Gastroesophageal sphincter (tissue), 4 donors: ENCODE measurements at regions not wholly inside any gene's neighbourhood (a gene's known extent, or its start where the extent isn't known, plus 50 kb on each side); places are given as distances from the start of the nearest gene placed in this dataset.

ENCODE experiments used
- ATAC-seq: fragments of 150-250 bp; one replicate; pipeline ENCODE4 v1.9.1; 2016; ENCODE audit warnings: mild to moderate bottlenecking, moderate library complexity
- H3K27ac ChIP-seq, 4 donors: fragments of 200-600 bp; sonication (generic) in 3 of 4; 1 replicate in 3 of 4; 2 replicates in 1 of 4; pipeline ENCODE4 v1.5.1; 2016 to 2019
- H3K27me3 ChIP-seq: fragments of 200-600 bp; sonication (generic); one replicate; pipeline ENCODE4 v1.5.1; 2019
- H3K36me3 ChIP-seq, 2 donors: fragments of 200-600 bp; sonication (generic); one replicate each; pipeline ENCODE4 v1.5.1; 2019; ENCODE audit warnings: control low read depth in 1 of 2
- H3K4me1 ChIP-seq, 3 donors: fragments of 200-600 bp; sonication (generic); 1 replicate in 2 of 3; 2 replicates in 1 of 3; pipeline ENCODE4 v1.5.1; 2016 to 2019; ENCODE audit warnings: control low read depth in 2 of 3
- H3K4me3 ChIP-seq, 2 donors: fragments of 200-600 bp; sonication (generic); one replicate each; pipeline ENCODE4 v1.5.1; 2019; ENCODE audit warnings: mild to moderate bottlenecking in 1 of 2, moderate library complexity in 1 of 2
- H3K9me3 ChIP-seq, 3 donors: fragments of 200-600 bp; sonication (generic); one replicate each; pipeline ENCODE4 v1.5.1; 2017 to 2019; ENCODE audit warnings: control low read depth in 2 of 3
- EP300 ChIP-seq: sonication (generic); formaldehyde crosslinking; IDR thresholded peaks from one replicate; pipeline ENCODE4 v1.6.1; 2017; ENCODE audit warnings: antibody characterized with exemption, mild to moderate bottlenecking
- POLR2A ChIP-seq, 2 donors: fragments of 450-650 bp; IDR thresholded peaks; one replicate each; pipeline ENCODE4 v1.6.1; 2017; ENCODE audit warnings: antibody characterized with exemption in 2 of 2, mild to moderate bottlenecking in 2 of 2, moderate library complexity in 1 of 2
- POLR2AphosphoS5 ChIP-seq: sonication (generic); formaldehyde crosslinking; IDR thresholded peaks from one replicate; pipeline ENCODE4 v1.6.1; 2017; ENCODE audit warnings: antibody characterized with exemption
- WGBS, 2 donors: methylation state at CpG; one replicate each; pipeline ENCODE4 v1.1.5; 2018; ENCODE audit warnings: low coverage in 1 of 2; 5-methylcytosine and 5-hydroxymethylcytosine counted together
- TF ChIP-seq, protein P1 (sequence below), 4 experiments: fragments of 200-600 bp in 2 of 4; fragments of 450-650 bp in 2 of 4; sonication (generic) in 1 of 4; IDR thresholded peaks; one replicate each; pipeline ENCODE4 v1.5.1; 2017 to 2019; ENCODE audit warnings: antibody characterized with exemption in 4 of 4, mild to moderate bottlenecking in 2 of 4, moderate library complexity in 2 of 4

DNA sequence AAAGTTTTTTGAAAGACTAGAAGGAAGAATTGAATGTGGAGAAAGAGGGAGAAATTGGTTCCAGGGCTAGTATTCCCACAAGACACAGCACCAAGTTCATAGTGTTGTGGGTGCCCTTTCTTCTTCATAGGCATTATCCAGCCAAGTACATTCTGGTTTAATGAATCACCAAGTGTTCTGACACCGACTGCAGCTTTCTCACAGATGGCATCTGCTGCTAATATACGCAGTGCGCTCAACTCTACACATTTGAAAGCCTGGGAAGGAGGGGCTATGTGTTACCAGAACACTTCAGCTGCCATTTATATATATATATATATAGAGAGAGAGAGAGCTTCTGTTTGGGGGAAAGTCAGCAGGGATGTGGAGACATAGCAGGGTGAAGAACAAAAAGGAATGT lies 1168.4 kb downstream of the GATA3 start:
- H3K36me3 ChIP-seq: no peaks in the 10 kb centered on the region
- H3K27ac ChIP-seq: no peak overlapping the region
- no peak for ATAC-seq
- H3K9me3 ChIP-seq: no peaks in the 10 kb centered on the region
- WGBS, 2 donors: 46 to 55% methylated on average over 3 of the region's 3 CpGs
- no peaks in the 10 kb centered on the region for H3K27me3 ChIP-seq
- H3K4me3 ChIP-seq: no peak overlapping the region
- TF ChIP-seq POLR2AphosphoS5 (no peak), EP300 (no peak), POLR2A (IDR thresholded peaks at IDR 0.05) (no peak)
- TF ChIP-seq, protein P1, sequence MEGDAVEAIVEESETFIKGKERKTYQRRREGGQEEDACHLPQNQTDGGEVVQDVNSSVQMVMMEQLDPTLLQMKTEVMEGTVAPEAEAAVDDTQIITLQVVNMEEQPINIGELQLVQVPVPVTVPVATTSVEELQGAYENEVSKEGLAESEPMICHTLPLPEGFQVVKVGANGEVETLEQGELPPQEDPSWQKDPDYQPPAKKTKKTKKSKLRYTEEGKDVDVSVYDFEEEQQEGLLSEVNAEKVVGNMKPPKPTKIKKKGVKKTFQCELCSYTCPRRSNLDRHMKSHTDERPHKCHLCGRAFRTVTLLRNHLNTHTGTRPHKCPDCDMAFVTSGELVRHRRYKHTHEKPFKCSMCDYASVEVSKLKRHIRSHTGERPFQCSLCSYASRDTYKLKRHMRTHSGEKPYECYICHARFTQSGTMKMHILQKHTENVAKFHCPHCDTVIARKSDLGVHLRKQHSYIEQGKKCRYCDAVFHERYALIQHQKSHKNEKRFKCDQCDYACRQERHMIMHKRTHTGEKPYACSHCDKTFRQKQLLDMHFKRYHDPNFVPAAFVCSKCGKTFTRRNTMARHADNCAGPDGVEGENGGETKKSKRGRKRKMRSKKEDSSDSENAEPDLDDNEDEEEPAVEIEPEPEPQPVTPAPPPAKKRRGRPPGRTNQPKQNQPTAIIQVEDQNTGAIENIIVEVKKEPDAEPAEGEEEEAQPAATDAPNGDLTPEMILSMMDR (IDR thresholded peaks at IDR 0.05): no peak
- no peaks in the 10 kb centered on the region for H3K4me1 ChIP-seq

DNA sequence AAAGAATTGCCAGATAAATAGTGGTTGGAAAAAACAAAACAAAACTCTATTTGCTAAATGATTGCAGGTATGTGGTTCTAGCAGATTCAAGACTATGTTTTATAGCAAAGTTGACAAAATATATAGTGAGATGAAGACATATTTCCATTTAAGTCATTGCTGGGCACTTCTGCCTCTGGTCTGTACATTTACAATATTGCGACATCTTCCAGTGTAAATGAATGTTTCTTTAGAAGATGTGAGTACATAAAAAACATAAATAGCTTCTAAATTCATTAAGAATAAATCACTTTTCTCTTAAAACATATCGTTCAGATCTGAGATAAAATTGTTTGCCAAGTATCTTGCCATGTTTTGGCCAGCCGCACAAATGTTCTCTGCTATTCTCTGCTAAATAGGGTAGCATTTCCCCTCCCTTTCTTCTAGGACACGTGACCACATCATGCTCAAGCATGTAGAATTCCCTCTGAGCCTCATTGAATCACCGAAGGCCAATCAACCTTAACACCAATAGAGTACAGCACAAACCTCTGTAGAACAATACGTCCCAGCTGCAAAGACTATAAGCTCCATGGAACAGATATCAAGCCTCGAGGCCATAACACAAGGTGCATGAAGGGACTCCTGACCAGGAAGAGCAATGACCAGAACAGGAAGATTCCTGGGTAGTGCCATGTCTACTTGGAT lies 1173.3 kb downstream of the GATA3 start:
- WGBS, 2 donors: 80 to 85% methylated on average over 5 to 6 of the region's 7 CpGs

DNA sequence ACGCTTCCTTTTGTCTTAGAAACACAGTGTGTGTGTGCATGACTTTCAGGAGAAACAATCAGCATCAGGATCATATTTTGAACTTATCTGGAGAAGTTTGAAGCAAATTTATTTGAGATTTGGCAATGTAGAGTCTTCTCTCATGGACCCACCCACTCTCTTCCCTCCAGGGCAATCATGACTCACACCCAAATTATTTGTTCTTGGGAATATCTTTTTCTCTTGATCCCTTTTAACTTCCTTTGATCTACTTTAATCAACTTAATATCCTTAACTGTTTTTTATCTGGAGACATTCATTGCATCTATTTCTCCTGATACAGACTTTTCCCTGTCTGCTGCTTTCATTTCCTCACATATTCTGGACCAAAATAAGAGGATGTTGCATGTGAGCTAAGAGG lies 1174.3 kb downstream of the GATA3 start:
- 89 to 91% methylated on average over 1 of the region's 1 CpG for WGBS, 2 donors
- Histone ChIP-seq H3K27ac (no peak overlapping the region), H3K4me3 (no peak overlapping the region), H3K9me3 (no peaks in the 10 kb centered on the region), H3K27me3 (peaks cover 21% of the 10 kb centered on the region), H3K4me1 (no peaks in the 10 kb centered on the region), H3K36me3 (no peaks in the 10 kb centered on the region)
- no peak for TF ChIP-seq EP300
- no peak for TF ChIP-seq POLR2AphosphoS5
- no peak for ATAC-seq

More for the DNA sequence above, 1173.3 kb downstream of the GATA3 start:
- TF ChIP-seq POLR2A (IDR thresholded peaks at IDR 0.05) (no peak), EP300 (no peak), POLR2AphosphoS5 (no peak)
- TF ChIP-seq, protein P1 (IDR thresholded peaks at IDR 0.05): no peak
- Histone ChIP-seq H3K27ac (no peak overlapping the region), H3K4me3 (no peak overlapping the region), H3K36me3 (no peaks in the 10 kb centered on the region), H3K9me3 (no peaks in the 10 kb centered on the region), H3K27me3 (peaks cover 21% of the 10 kb centered on the region), H3K4me1 (no peaks in the 10 kb centered on the region)
- ATAC-seq: no peak

DNA sequence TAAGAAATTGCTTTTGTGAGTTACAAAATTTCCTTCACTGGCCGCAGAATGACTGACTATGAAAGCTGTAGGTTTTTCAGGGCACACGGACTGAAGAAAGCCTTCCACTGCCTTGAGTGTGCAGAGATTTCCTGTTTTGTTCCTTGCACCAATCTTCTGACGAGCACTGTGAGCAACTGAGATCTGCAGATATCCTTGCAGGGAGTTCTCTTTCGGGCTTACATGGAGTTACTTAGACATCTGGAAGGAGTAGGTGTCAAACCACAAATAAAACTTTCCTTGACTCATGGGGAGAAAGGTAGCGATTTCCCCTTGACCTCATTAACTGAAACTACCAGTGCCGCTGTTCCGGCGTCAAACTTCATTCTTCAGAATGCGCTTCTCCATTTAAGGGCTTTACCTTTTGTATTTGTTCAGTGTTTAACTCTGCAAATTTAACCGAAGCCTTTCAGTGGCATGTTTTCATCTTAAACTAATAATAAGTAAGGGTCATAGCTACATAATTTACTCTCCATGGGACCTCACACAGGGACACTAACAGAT lies 1175.3 kb downstream of the GATA3 start:
- no peaks in the 10 kb centered on the region for H3K36me3 ChIP-seq
- H3K9me3 ChIP-seq: no peaks in the 10 kb centered on the region
- H3K4me1 ChIP-seq: no peaks in the 10 kb centered on the region
- peaks cover 26% of the 10 kb centered on the region for H3K27me3 ChIP-seq
- no peak for ATAC-seq
- no peak overlapping the region for H3K4me3 ChIP-seq
- no peak overlapping the region for H3K27ac ChIP-seq
- 72 to 91% methylated on average over 8 to 10 of the region's 10 CpGs for WGBS, 2 donors
- TF ChIP-seq POLR2A (IDR thresholded peaks at IDR 0.05) (no peak), POLR2AphosphoS5 (no peak), EP300 (no peak)
- TF ChIP-seq, protein P1 (IDR thresholded peaks at IDR 0.05): no peak

DNA sequence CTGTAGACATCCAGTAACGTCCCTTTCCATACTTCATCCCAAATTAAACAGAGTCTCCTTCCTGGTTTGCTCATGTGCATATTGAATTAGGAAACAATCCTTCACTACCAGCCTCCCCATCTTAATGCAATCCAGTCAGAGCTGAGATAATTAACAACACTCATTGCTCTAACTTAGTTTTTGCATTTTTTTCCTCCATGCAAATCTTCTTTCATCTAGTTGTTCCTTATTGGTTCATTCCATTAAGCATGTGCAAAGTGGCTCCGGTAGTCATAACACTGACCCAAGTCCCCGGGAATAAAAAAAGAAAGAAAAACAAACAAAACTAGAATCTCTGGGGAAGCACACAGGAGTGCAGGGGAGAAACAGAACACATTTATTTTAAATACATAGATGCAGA lies 1176.1 kb downstream of the GATA3 start:
- Histone ChIP-seq H3K4me3 (no peak overlapping the region), H3K4me1 (no peaks in the 10 kb centered on the region), H3K27ac (no peak overlapping the region), H3K36me3 (no peaks in the 10 kb centered on the region), H3K9me3 (no peaks in the 10 kb centered on the region), H3K27me3 (peaks cover 32% of the 10 kb centered on the region)
- no peak for ATAC-seq
- no peak for TF ChIP-seq POLR2AphosphoS5
- TF ChIP-seq, protein P1 (IDR thresholded peaks at IDR 0.05): no peak
- no peak for TF ChIP-seq POLR2A (IDR thresholded peaks at IDR 0.05)
- TF ChIP-seq EP300: no peak
- WGBS, 2 donors: 36% methylated on average over 3 of the region's 3 CpGs; no CpG with 5 or more reads in 1 of the 2 donors
